NCI-H2196 (cell line): ENCODE measurements at regions not wholly inside any gene's neighbourhood (a gene's known extent, or its start where the extent isn't known, plus 50 kb on each side); places are given as distances from the start of the nearest gene placed in this dataset.

Source experiments
- DNase-seq: peaks from one replicate; lab custom pipeline; 2025; ENCODE audit not compliant: unreplicated experiment; lab: John Stamatoyannopoulos, UW

DNA sequence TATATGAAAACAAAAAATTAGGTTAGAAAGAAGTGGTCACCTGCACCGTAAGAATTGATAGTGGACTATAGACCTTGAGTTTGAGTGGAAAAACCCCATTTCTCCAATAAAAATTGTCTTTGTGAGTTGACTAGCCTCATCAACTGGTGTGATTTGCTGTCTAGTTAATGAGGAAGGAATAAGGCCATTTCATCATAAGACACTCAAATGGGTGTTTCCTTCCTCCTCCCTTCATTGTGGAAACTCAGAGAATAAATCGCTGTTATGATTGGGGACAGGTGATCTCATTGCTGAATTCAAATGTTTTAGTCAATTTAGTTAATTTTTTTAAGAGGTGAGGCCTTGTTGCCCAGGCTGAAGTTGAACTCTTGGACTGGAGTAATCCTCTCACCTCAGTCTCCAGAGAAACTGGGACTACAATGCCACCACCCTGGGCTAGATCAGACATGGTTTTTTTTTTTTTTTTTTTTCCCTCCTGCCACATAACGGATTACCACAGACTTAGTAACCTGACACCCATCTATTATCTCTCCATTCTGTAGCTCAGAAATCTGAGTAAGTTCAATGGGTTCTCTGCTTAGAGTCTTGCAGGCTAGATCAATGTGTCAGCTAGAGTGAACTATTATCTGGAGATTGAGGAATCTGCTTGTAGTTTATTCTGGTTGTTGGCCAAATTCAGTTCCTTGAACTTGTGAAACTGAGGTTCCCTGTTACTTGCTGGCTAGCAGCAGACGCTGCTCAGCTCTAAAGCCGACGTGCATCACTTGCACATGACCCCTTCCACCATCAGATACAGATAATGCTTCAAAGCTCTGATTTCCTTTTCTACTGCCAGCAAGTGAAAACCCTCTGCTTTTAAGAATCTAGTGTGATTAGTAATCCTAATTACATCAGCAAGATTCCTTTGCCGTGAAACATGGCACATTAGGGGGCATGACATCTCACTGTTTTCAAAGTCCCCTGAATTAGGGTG, 663.8 kb upstream of the CDH9 start:
- DNase-seq: no peak

- DNase-seq: no peak
Observed at GRCh38 chr5:27700526-27700925, 662.1 kb upstream of the CDH9 start.

DNA sequence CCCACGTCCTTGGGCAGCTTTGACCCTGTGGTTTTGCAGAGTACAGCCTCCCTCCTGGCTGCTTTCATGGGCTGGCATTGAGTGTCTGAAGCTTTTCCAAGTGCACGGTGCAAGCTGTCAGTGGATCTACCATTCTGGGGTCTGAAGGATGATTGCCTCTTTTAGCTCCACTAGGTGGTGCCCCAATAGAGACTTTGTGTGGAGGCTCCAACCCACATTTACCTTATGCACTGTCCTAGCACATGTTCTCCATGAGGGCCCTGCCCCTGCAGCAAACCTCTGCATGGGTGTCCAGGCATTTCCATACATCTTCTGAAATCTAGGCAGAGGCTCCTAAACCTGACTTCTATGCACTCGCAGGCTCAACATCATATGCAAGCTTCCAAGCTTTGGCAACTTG, 644.2 kb upstream of the CDH9 start:
- no peak for DNase-seq

- DNase-seq: no peak
Observed at GRCh38 chr5:27652505-27652904, 614.1 kb upstream of the CDH9 start.

DNA sequence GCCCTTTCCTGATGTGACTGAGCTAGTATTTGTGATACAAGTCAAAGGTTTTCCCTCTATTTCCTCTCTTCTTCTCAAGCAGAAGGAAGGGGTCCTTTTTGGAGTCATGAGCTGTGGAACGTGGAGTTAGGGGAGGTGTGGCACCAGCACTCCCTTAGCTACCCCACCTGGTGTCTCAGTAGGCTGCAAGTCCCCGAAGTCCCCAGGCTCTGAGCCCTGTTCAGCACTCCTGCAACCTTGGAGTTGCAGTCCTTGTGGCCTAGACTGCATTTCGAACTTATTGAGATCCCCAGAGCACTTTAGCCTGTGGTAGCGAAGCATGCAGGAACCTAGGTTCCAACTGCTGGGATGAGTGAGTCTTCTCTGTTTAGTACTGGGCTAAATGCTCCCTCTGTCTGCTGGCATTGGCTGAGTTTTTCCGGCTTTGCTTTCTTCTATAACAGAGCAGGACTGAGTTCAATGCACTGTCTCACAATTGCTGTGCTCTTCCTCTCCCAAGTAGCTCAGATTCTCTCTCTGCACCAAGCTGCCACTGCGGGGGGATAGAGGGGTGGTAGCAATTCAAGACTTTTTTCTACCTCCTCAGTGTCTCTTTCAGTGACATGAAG, 600.7 kb upstream of the CDH9 start:
- DNase-seq: no peak

GRCh38 chr5:27619982-27620381, 581.6 kb upstream of the CDH9 start:
- DNase-seq: no peak

GRCh38 chr5:27612161-27612560, 573.8 kb upstream of the CDH9 start:
- no peak for DNase-seq

DNA sequence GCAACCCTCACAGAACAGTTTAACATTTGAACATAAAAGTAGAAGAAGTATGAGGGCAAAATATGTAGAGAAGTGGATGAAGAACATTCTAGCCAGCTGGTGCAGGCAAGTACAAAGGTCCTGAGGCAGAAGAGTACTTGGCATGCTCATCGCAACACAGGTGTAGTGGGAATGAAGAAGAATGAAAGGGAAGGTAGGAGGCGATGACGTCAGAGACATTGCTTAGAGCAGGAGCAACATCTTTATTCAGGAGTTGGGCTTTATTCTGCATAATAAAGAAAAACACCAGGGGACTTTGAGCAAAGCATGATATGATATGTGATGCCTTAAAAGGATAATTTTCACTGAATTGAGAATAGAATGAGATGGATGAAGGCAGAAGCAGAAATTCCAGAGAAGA, 570.6 kb upstream of the CDH9 start:
- no peak for DNase-seq

GRCh38 chr5:27598576-27598975, 560.2 kb upstream of the CDH9 start:
- DNase-seq: no peak

DNA sequence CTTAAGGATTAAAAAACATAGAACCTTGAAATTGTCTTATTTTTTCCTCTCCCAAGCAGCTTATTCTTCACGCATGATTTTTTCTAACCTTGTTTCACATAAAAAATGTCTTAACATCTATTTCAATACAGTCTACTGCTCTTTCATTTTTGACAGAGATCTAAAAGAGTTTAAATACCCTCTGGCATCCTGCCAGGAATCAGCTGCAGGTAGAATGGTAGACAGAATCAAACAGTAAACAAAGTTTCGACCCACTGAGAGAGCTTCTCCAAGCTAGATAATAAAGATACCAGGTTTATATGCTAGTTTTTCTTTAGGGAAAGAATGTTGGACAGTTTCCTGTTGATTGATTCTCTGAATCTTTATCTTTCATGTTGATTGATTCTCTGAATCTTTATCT, 555.8 kb upstream of the CDH9 start:
- no peak for DNase-seq

DNA sequence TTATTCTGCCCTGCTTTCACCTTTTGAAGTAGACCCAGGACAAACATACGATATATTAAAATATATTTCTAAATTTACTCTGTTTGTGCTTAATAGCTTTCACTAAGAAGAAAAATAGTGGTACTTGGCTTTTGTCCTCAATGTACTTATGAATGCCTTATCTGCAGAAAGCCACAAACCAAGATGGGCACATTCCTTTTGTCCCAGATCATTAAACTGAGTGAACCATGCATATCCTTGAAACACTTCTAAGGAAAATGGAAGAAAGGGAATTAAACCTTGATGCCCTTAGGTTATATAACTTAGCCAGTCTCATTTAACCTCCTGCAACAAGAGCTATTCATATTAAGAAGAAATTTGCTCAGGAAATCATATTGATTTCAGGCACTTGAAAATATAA, 553.8 kb upstream of the CDH9 start:
- no peak for DNase-seq

GRCh38 chr5:27590503-27590902, 552.1 kb upstream of the CDH9 start:
- DNase-seq: no peak

- DNase-seq: no peak
Observed at GRCh38 chr5:27578279-27578678, 539.9 kb upstream of the CDH9 start.

DNA sequence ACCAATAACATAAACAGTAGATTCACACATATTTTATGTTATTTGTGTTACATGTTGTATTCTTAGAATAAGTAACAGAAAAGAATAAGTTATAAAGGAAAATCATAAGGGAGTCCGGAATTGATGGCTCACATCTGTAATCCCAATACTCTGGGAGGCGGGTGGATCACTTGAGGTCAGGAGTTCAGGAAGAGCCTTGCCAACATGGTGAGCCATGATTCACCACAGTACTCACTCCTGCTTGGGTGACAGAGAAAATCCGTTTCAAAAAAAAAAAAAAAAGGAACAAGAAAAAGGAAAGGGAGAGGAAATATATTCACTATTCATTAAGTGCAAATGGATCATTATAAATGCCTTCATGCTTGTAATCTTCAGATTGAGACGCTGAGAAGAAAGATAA, 533.3 kb upstream of the CDH9 start:
- DNase-seq: no peak

DNA sequence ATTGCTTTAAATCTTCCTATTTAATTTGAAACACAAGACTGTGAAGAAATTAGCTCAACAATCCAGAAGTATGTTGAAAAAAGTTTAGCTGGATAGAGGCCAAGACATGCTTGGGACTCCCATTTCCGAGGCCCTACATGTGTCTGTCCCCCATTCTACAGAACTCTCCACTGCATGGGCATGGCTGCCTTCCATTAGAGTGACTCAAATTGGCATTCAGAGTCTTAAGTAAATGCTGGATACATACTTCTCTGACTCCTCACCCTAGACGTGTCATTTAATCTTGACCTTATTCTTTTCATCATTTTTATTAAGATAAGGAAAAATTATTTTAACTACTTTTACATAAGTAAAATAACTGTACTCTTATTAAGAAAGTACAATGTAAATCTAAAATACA, 530.4 kb upstream of the CDH9 start:
- no peak for DNase-seq

DNA sequence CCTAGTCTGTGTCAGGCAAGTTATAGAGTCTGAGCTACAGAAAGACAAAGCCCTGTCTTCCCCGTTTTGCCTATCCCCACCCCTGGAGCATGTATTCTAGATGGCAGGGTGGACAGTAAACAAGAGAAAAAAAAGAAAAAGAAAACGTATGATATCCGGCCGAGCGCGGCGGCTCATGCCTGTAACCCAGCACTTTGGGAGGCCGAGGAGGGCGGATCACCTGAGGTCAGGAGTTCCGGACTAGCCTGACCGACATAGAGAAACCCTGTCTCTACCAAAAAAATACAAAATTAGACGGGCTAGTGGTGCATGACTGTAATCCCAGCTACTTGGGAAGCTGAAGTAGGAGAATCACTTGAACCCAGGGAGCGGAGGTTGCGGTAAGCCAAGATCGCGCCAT, 523.0 kb upstream of the CDH9 start:
- DNase-seq: no peak

DNA sequence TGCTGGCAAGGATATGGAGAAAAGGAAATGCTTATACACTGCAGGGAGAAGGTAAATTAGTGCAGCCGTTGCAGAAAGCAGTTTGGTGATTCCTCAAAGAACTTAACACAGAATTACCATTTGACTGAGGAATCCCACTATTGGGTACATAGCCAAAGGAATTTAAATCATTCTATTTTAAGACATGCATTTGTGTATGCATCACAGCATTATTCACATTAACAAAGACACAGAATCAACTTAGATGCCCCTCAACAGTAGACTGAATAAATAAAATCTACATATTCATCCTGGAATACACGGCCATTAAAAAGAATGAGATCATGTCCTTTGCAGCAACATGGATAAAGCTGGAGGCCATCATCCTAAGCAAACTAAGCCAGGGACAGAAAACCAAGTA, 510.1 kb upstream of the CDH9 start:
- DNase-seq: no peak

DNA sequence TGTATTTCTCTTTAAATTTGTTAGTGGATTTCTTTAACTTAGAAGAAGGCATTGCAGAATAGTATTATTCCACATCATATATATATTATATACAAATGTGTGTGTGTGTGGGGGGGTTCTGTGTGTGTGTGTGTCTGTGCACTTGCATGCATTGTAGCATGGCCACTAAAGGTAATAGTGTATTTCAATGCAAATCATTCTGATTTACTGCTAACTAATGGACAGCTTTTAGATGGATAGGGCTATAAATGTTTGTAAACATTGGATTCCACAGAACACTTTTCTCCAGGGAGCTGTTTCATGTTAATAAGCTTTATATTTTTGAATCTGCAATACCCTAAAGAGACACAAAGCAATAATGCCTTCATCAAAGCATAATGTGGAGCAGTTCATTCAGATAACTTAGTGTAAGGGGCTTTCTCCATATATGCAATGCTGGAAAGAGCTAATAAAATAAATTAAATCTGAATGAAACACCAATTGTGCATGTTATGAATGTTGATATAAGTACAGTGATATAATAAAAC, 496.7 kb upstream of the CDH9 start:
- DNase-seq: no peak

- no peak for DNase-seq
Observed at GRCh38 chr5:27532305-27532704, 493.9 kb upstream of the CDH9 start.

GRCh38 chr5:27524515-27524914, 486.1 kb upstream of the CDH9 start:
- no peak for DNase-seq

- DNase-seq: no peak
Observed at GRCh38 chr5:27523629-27524028, 485.2 kb upstream of the CDH9 start.

DNA sequence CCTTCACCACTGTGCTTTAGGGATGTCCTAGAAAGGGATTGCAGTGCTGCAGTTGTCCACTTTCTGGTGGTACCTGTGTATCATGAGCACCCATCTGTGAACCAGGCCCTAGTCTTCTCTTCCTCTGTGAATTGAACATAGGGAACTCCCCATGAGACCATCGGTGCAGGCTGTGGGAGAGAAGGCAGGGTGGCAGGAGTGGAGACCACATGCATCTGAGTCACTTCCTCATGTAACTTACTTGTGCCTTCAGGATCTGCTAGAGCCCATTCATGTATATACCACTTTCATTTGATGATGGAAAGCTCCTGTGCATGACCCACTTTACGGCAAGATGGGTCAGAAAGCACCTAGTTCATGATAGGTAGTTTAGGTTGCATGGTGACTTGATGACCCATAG, 478.1 kb upstream of the CDH9 start:
- no peak for DNase-seq
